ENCODE measurements at regions not wholly inside any gene's neighbourhood (a gene's known extent, or its start where the extent isn't known, plus 50 kb on each side); places are given as distances from the start of the nearest gene placed in this dataset.
A peak's percentile ranks its signal among the peaks of the same experiment; 100 is the strongest.

DNA sequence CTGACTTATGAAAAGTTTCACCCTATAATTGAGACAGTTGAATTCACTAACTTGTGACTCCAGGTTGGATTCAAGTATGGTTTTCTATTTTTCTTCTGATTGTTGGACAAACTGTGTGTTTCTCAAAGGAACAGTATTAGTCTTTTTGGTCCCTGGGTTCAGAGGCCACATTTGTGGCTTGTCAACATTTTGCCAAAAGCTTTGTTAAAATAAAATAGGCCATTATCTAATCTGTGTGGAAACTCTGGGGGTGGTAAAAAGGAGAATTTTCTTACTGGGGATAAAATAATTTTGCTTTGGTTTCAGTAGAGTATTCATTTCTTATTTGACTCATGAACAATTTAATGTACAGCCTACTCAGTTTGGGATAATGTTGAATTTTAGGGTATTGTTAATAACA, 166.3 kb downstream of the TMEM167A start:
- Histone ChIP-seq H3K4me3 (ENCODE audit: low read depth, low read length) (no peak overlapping the region), H3K27ac (ENCODE audit: insufficient read depth, low read length, poor library complexity, severe bottlenecking) (no peak overlapping the region), H3K9me3 (ENCODE audit: control insufficient read depth in 2 of 2, low read length in 2 of 2) (no peaks in the 10 kb centered on the region), H3K4me1 (ENCODE audit: control insufficient read depth, insufficient read depth, low read length, poor library complexity, severe bottlenecking) (no peaks in the 10 kb centered on the region), H3K36me3 (ENCODE audit: control insufficient read depth, insufficient read depth, low read length) (no peaks in the 10 kb centered on the region), H3K27me3 (ENCODE audit: control insufficient read depth, insufficient read depth, low read length) (no peaks in the 10 kb centered on the region)
- no peak overlapping the region for H3K4me3 Mint-ChIP-seq
- peaks cover 0 to 14% (median 3%) of the 10 kb centered on the region in 7 donors for H3K9me3 Mint-ChIP-seq
- DNase-seq (no peak), ATAC-seq (ENCODE audit: low read depth in 2 of 2) (no peak)
- no peaks in the 10 kb centered on the region for H3K36me3 Mint-ChIP-seq
- peaks cover 5% of the 10 kb centered on the region for H3K27me3 Mint-ChIP-seq
- no peak overlapping the region for H3K27ac Mint-ChIP-seq
- no peaks in the 10 kb centered on the region for H3K4me1 Mint-ChIP-seq

- H3K27ac Mint-ChIP-seq: no peak overlapping the region
- peaks cover 8% of the 10 kb centered on the region for H3K27me3 Mint-ChIP-seq
- Histone ChIP-seq H3K4me3 (ENCODE audit: low read depth, low read length) (no peak overlapping the region), H3K36me3 (ENCODE audit: control insufficient read depth, insufficient read depth, low read length) (no peaks in the 10 kb centered on the region), H3K9me3 (ENCODE audit: control insufficient read depth in 2 of 2, low read length in 2 of 2) (no peaks in the 10 kb centered on the region), H3K4me1 (ENCODE audit: control insufficient read depth, insufficient read depth, low read length, poor library complexity, severe bottlenecking) (no peaks in the 10 kb centered on the region), H3K27me3 (ENCODE audit: control insufficient read depth, insufficient read depth, low read length) (no peaks in the 10 kb centered on the region), H3K27ac (ENCODE audit: insufficient read depth, low read length, poor library complexity, severe bottlenecking) (no peak overlapping the region)
- H3K4me1 Mint-ChIP-seq: no peaks in the 10 kb centered on the region
- no peak for ATAC-seq (ENCODE audit: low read depth in 2 of 2)
- H3K4me3 Mint-ChIP-seq: no peak overlapping the region
- peaks cover 0 to 11% (median 3%) of the 10 kb centered on the region in 7 donors for H3K9me3 Mint-ChIP-seq
- DNase-seq: no peak
- no peaks in the 10 kb centered on the region for H3K36me3 Mint-ChIP-seq
These were observed 166.7 kb downstream of the TMEM167A start for GRCh38 chr5:82910491-82910890.

GRCh38 chr5:82909771-82910170, 167.4 kb downstream of the TMEM167A start:
- no peak overlapping the region for H3K4me3 ChIP-seq (ENCODE audit: low read depth, low read length)
- no peaks in the 10 kb centered on the region for H3K4me1 ChIP-seq (ENCODE audit: control insufficient read depth, insufficient read depth, low read length, poor library complexity, severe bottlenecking)
- no peaks in the 10 kb centered on the region for H3K9me3 ChIP-seq (ENCODE audit: control insufficient read depth in 2 of 2, low read length in 2 of 2)
- no peak overlapping the region for H3K27ac ChIP-seq (ENCODE audit: insufficient read depth, low read length, poor library complexity, severe bottlenecking)
- no peaks in the 10 kb centered on the region for H3K36me3 Mint-ChIP-seq
- DNase-seq: no peak
- no peaks in the 10 kb centered on the region for H3K4me1 Mint-ChIP-seq
- H3K27ac Mint-ChIP-seq: no peak overlapping the region
- H3K36me3 ChIP-seq (ENCODE audit: control insufficient read depth, insufficient read depth, low read length): no peaks in the 10 kb centered on the region
- peaks cover 8% of the 10 kb centered on the region for H3K27me3 Mint-ChIP-seq
- no peak for ATAC-seq (ENCODE audit: low read depth in 2 of 2)
- H3K9me3 Mint-ChIP-seq: peaks cover 0 to 5% (median 0%) of the 10 kb centered on the region in 7 donors
- H3K4me3 Mint-ChIP-seq: no peak overlapping the region
- no peaks in the 10 kb centered on the region for H3K27me3 ChIP-seq (ENCODE audit: control insufficient read depth, insufficient read depth, low read length)

- Mint-ChIP-seq H3K4me1 (no peaks in the 10 kb centered on the region), H3K27ac (no peak overlapping the region), H3K4me3 (no peak overlapping the region), H3K9me3 (peaks cover 0 to 13% (median 6%) of the 10 kb centered on the region in 7 donors), H3K27me3 (peaks cover 4% of the 10 kb centered on the region), H3K36me3 (no peaks in the 10 kb centered on the region)
- H3K4me1 ChIP-seq (ENCODE audit: control insufficient read depth, insufficient read depth, low read length, poor library complexity, severe bottlenecking): no peaks in the 10 kb centered on the region
- ATAC-seq (ENCODE audit: low read depth in 2 of 2) (no peak), DNase-seq (no peak)
- H3K9me3 ChIP-seq (ENCODE audit: control insufficient read depth in 2 of 2, low read length in 2 of 2): peaks cover 0 to 7% of the 10 kb centered on the region in 2 experiments
- H3K27ac ChIP-seq (ENCODE audit: insufficient read depth, low read length, poor library complexity, severe bottlenecking): no peak overlapping the region
- H3K36me3 ChIP-seq (ENCODE audit: control insufficient read depth, insufficient read depth, low read length): no peaks in the 10 kb centered on the region
- no peak overlapping the region for H3K4me3 ChIP-seq (ENCODE audit: low read depth, low read length)
- no peaks in the 10 kb centered on the region for H3K27me3 ChIP-seq (ENCODE audit: control insufficient read depth, insufficient read depth, low read length)
These were observed 171.2 kb downstream of the TMEM167A start for GRCh38 chr5:82905986-82906385.

DNA sequence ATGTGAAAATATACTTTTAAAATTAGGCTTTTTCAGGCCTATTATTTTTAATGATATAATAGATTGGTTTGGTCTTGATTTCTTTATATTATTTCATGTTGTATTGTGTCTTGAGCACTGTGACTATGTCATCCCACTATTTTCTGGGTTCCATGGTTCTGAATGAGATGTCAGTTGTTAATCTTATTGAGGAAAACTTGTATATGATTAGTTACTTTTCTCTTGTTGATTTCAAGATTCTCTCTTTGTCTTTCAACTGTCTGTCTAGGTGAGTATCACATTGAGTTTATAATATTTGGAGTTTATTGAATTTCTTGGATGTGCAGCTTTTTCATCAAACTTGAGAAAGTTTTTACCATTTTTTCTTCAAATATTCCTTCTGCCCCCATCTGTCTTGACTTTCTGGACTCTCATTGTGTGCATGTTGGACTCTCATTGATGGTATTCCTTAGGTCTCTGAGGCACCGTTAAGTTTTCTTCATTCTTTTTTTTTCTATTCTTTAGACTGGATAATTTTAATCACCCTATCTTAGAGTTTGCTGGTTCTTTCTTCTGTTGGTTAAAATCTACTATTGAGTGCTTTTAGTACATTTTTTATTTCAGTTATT, 175.8 kb downstream of the TMEM167A start:
- Histone ChIP-seq H3K4me3 (ENCODE audit: low read depth, low read length) (no peak overlapping the region), H3K9me3 (ENCODE audit: control insufficient read depth in 2 of 2, low read length in 2 of 2) (peaks cover 0 to 7% of the 10 kb centered on the region in 2 experiments), H3K27me3 (ENCODE audit: control insufficient read depth, insufficient read depth, low read length) (no peaks in the 10 kb centered on the region), H3K4me1 (ENCODE audit: control insufficient read depth, insufficient read depth, low read length, poor library complexity, severe bottlenecking) (no peaks in the 10 kb centered on the region), H3K27ac (ENCODE audit: insufficient read depth, low read length, poor library complexity, severe bottlenecking) (no peak overlapping the region), H3K36me3 (ENCODE audit: control insufficient read depth, insufficient read depth, low read length) (no peaks in the 10 kb centered on the region)
- H3K27me3 Mint-ChIP-seq: peaks cover 4% of the 10 kb centered on the region
- H3K4me3 Mint-ChIP-seq: no peak overlapping the region
- no peaks in the 10 kb centered on the region for H3K4me1 Mint-ChIP-seq
- ATAC-seq (ENCODE audit: low read depth in 2 of 2) (no peak), DNase-seq (no peak)
- no peak overlapping the region for H3K27ac Mint-ChIP-seq
- H3K36me3 Mint-ChIP-seq: no peaks in the 10 kb centered on the region
- peaks cover 0 to 16% (median 10%) of the 10 kb centered on the region in 7 donors for H3K9me3 Mint-ChIP-seq

DNA sequence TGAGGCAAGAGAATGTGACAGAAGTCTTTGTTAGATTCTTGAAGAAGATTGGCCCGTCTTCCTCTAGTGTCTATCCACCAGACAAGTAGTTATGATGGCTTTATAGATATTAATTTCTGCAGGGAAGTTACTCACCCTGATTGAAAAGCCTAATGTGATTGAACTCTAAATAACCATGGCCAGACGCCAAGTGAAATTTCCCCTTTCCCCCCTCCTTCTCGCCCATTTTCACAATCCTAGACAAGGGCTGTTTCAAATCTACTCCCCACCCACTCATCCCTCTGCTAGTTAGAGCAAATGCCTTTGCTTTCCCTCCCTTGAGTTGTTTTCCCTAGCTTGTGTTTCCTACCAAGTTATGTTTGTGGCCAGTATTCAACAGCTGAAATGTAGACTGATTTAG, 182.5 kb downstream of the TMEM167A start:
- no peak overlapping the region for H3K4me3 ChIP-seq (ENCODE audit: low read depth, low read length)
- ATAC-seq (ENCODE audit: low read depth in 2 of 2) (no peak), DNase-seq (no peak)
- Mint-ChIP-seq H3K4me3 (no peak overlapping the region), H3K27ac (no peak overlapping the region), H3K9me3 (peaks cover 0 to 13% (median 0%) of the 10 kb centered on the region in 7 donors), H3K36me3 (no peaks in the 10 kb centered on the region), H3K4me1 (no peaks in the 10 kb centered on the region), H3K27me3 (no peaks in the 10 kb centered on the region)
- H3K36me3 ChIP-seq (ENCODE audit: control insufficient read depth, insufficient read depth, low read length): no peaks in the 10 kb centered on the region
- no peaks in the 10 kb centered on the region for H3K27me3 ChIP-seq (ENCODE audit: control insufficient read depth, insufficient read depth, low read length)
- H3K9me3 ChIP-seq (ENCODE audit: control insufficient read depth in 2 of 2, low read length in 2 of 2): no peaks in the 10 kb centered on the region
- H3K27ac ChIP-seq (ENCODE audit: insufficient read depth, low read length, poor library complexity, severe bottlenecking): no peak overlapping the region
- no peaks in the 10 kb centered on the region for H3K4me1 ChIP-seq (ENCODE audit: control insufficient read depth, insufficient read depth, low read length, poor library complexity, severe bottlenecking)

DNA sequence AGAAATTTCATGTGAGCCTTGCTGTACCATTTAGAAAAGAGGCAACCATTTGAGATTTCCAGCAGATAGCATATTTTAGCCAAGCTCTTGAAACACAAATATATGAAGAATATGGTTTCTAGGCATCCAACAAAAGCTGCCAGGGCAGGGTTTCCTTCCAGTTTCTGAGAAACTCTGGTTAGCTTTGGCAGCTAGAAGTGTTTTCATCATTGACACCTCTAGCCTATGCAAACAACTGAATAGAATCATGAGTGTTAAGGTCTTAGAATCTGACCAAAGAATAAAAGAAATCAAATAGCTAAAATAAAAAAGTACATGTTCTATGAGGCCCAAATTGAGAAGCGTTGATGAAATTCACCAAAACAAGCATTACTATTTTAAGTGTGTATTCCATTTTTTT, 188.1 kb downstream of the TMEM167A start:
- DNase-seq: peak in 1 of 3 donors; percentile 15
- H3K27me3 Mint-ChIP-seq: no peaks in the 10 kb centered on the region
- no peaks in the 10 kb centered on the region for H3K27me3 ChIP-seq (ENCODE audit: control insufficient read depth, insufficient read depth, low read length)
- H3K4me3 Mint-ChIP-seq: no peak overlapping the region
- peaks cover 0 to 1% (median 0%) of the 10 kb centered on the region in 7 donors for H3K9me3 Mint-ChIP-seq
- ATAC-seq (ENCODE audit: low read depth in 2 of 2): no peak
- H3K36me3 Mint-ChIP-seq: no peaks in the 10 kb centered on the region
- H3K4me1 ChIP-seq (ENCODE audit: control insufficient read depth, insufficient read depth, low read length, poor library complexity, severe bottlenecking): no peaks in the 10 kb centered on the region
- no peak overlapping the region for H3K27ac Mint-ChIP-seq
- no peaks in the 10 kb centered on the region for H3K9me3 ChIP-seq (ENCODE audit: control insufficient read depth in 2 of 2, low read length in 2 of 2)
- H3K27ac ChIP-seq (ENCODE audit: insufficient read depth, low read length, poor library complexity, severe bottlenecking): no peak overlapping the region
- H3K4me3 ChIP-seq (ENCODE audit: low read depth, low read length): no peak overlapping the region
- H3K4me1 Mint-ChIP-seq: no peaks in the 10 kb centered on the region
- H3K36me3 ChIP-seq (ENCODE audit: control insufficient read depth, insufficient read depth, low read length): no peaks in the 10 kb centered on the region

GRCh38 chr5:82886911-82887310, 190.3 kb downstream of the TMEM167A start:
- no peak overlapping the region for H3K27ac ChIP-seq (ENCODE audit: insufficient read depth, low read length, poor library complexity, severe bottlenecking)
- H3K4me3 ChIP-seq (ENCODE audit: low read depth, low read length): no peak overlapping the region
- H3K4me1 Mint-ChIP-seq: no peaks in the 10 kb centered on the region
- H3K4me3 Mint-ChIP-seq: no peak overlapping the region
- no peaks in the 10 kb centered on the region for H3K36me3 Mint-ChIP-seq
- H3K9me3 Mint-ChIP-seq: peaks cover 0 to 1% (median 0%) of the 10 kb centered on the region in 7 donors
- H3K4me1 ChIP-seq (ENCODE audit: control insufficient read depth, insufficient read depth, low read length, poor library complexity, severe bottlenecking): no peaks in the 10 kb centered on the region
- no peaks in the 10 kb centered on the region for H3K9me3 ChIP-seq (ENCODE audit: control insufficient read depth in 2 of 2, low read length in 2 of 2)
- DNase-seq (no peak), ATAC-seq (ENCODE audit: low read depth in 2 of 2) (no peak)
- H3K27ac Mint-ChIP-seq: no peak overlapping the region
- H3K36me3 ChIP-seq (ENCODE audit: control insufficient read depth, insufficient read depth, low read length): no peaks in the 10 kb centered on the region
- H3K27me3 Mint-ChIP-seq: no peaks in the 10 kb centered on the region
- H3K27me3 ChIP-seq (ENCODE audit: control insufficient read depth, insufficient read depth, low read length): no peaks in the 10 kb centered on the region
